ENCODE measurements at regions not wholly inside any gene's neighbourhood (a gene's known extent, or its start where the extent isn't known, plus 50 kb on each side); places are given as distances from the start of the nearest gene placed in this dataset.
"Not testable (repeated sequence)": the region's sequence is repeated elsewhere in the genome, so short reads cannot be mapped to it uniquely, and the experiment has no call there.

DNA sequence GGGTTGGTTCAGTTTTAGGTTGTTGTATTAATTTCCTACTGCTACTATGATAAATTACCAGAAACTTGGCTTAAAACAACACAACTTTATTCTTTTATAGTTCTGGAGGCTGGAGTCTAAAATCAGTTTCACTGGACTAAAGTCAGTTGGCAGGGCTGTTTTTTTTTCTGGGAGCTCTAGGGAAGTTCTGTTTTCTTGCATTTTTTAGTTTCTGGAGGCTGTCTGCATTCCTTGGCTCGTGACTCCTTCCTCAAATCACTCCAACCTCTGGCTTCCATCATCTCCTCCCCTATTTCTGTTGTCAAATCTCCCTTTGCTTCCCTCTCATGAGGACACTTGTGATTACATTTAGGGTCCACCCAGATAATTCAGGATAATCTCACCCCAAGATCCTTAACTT is 51.3 kb upstream of the SUB1 start:
- Histone ChIP-seq H3K27me3 (ENCODE audit: insufficient read depth, low read depth) (no peaks in the 10 kb centered on the region), H3K9me3 (ENCODE audit: insufficient read depth, low read depth) (no peaks in the 10 kb centered on the region), H3K4me2 (no peak overlapping the region), H3K27ac (no peak overlapping the region), H3K4me1 (replicated peaks; ENCODE audit: insufficient read depth) (0 out of 2 replicates have a peak, but pooled peaks cover 6% of the 10 kb centered on the region), H3F3A (ENCODE audit: insufficient read depth, low read depth) (no peaks in the 10 kb centered on the region), H2AFZ (no peak overlapping the region), H3K9me2 (ENCODE audit: insufficient read depth) (no peaks in the 10 kb centered on the region), H3K36me3 (ENCODE audit: low read depth) (no peaks in the 10 kb centered on the region), H3K79me2 (ENCODE audit: low read depth) (no peaks in the 10 kb centered on the region), H4K20me1 (ENCODE audit: insufficient read depth) (no peaks in the 10 kb centered on the region), H3K4me3 (no peak overlapping the region)
- no peak for DNase-seq
- ChIA-PET POLR2A (ENCODE audit: unreplicated experiment) (interaction anchor here (0.7 kb wide), 1 partner anchor 382 kb away, joined by 5 read pairs; no protein-coding TSS in a partner anchor), CTCF (interaction anchor here (0.6 kb wide), 1 partner anchor 12 kb away, joined by 3 read pairs; no protein-coding TSS in a partner anchor)
- no peak for TF ChIP-seq EZH2 (IDR thresholded peaks at IDR 0.05; ENCODE audit: low read depth)
- TF ChIP-seq, protein P1, sequence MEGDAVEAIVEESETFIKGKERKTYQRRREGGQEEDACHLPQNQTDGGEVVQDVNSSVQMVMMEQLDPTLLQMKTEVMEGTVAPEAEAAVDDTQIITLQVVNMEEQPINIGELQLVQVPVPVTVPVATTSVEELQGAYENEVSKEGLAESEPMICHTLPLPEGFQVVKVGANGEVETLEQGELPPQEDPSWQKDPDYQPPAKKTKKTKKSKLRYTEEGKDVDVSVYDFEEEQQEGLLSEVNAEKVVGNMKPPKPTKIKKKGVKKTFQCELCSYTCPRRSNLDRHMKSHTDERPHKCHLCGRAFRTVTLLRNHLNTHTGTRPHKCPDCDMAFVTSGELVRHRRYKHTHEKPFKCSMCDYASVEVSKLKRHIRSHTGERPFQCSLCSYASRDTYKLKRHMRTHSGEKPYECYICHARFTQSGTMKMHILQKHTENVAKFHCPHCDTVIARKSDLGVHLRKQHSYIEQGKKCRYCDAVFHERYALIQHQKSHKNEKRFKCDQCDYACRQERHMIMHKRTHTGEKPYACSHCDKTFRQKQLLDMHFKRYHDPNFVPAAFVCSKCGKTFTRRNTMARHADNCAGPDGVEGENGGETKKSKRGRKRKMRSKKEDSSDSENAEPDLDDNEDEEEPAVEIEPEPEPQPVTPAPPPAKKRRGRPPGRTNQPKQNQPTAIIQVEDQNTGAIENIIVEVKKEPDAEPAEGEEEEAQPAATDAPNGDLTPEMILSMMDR (conservative IDR thresholded peaks at IDR 0.05) = no peak
- no TSS peak for BruUV-seq (replicated peaks)
- intact Hi-C loops (cut with micrococcal nuclease; ENCODE audit: unreplicated experiment) = no loop called here

DNA sequence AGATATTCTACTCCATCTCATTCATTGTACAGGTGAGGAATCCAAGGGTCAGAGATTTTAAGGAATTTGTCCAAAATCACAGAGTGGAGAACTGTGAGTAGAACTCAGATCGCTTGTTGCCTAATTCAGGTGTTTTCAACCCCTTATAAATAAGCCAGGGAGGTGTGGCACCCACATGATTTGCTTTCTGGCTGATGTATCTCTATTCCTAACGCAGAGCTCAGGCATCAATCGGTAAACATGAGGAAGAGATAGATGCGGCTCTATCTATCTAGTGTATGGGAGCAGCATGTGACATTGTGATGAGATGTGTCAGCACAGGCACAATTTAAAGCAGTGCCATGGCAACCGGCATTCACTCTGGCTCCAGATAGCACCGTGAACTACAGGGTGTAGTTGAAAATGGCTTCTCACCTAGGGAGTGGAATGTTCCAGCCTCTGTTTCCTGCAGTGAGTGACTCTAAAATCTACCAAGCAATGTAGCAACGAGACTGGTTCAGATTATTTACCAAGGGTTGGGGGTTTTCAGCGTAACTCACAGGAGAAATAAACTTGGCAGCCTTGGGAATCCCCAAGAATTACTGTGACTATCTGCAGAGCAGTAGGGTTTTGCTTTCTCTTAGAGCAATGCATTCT is 53.4 kb upstream of the SUB1 start:
- Histone ChIP-seq H3K9me2 (ENCODE audit: insufficient read depth) (no peaks in the 10 kb centered on the region), H2AFZ (peak overlapping the region; percentile 39), H3K79me2 (ENCODE audit: low read depth) (no peaks in the 10 kb centered on the region), H4K20me1 (ENCODE audit: insufficient read depth) (no peaks in the 10 kb centered on the region), H3K36me3 (ENCODE audit: low read depth) (no peaks in the 10 kb centered on the region), H3K4me3 (peak overlapping the region; percentile 25; the same call in 1 of the 2 replicates), H3F3A (ENCODE audit: insufficient read depth, low read depth) (no peaks in the 10 kb centered on the region), H3K27ac (peak overlapping the region; percentile 31), H3K9me3 (ENCODE audit: insufficient read depth, low read depth) (no peaks in the 10 kb centered on the region), H3K4me1 (replicated peaks; ENCODE audit: insufficient read depth) (0 out of 2 replicates have a peak, but pooled peaks cover 6% of the 10 kb centered on the region), H3K4me2 (peak overlapping the region; percentile 58), H3K27me3 (ENCODE audit: insufficient read depth, low read depth) (no peaks in the 10 kb centered on the region)
- ChIA-PET CTCF (no interaction called here), POLR2A (ENCODE audit: unreplicated experiment) (interaction anchor here (0.6 to 0.7 kb wide), 2 partner anchors 359 to 629 kb away, joined by 3 to 5 read pairs; no protein-coding TSS in a partner anchor)
- intact Hi-C loops (cut with micrococcal nuclease; ENCODE audit: unreplicated experiment) = no loop called here
- TF ChIP-seq, protein P1 (conservative IDR thresholded peaks at IDR 0.05) = no peak
- TF ChIP-seq EZH2 (IDR thresholded peaks at IDR 0.05; ENCODE audit: low read depth) = no peak
- TSS peak; percentile 53 for BruUV-seq (replicated peaks)
- peak; percentile 54 to 71 for DNase-seq

DNA sequence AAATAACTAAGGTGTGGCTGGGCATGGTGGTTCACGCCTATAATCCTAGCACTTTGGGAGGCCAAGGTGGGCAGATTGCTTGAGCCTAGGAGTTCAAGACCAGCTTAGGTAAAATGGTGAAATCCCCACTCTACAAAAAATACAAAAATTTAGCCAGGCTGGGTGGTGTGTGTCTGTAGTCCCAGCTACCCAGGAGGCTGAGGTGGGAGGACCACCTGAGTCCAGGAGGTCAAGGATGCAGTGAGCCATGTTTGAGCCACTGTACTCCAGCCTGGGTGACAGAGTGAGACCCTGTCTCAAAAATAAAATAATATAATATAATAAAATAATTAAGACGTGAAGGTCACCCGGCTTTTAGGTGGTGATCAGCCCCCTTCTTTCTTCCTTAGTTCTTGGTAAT is 58.0 kb upstream of the SUB1 start:
- intact Hi-C loops (cut with micrococcal nuclease; ENCODE audit: unreplicated experiment); H2AFZ ChIP-seq; H4K20me1 ChIP-seq (ENCODE audit: insufficient read depth); H3K36me3 ChIP-seq (ENCODE audit: low read depth); CTCF ChIA-PET; H3K79me2 ChIP-seq (ENCODE audit: low read depth); H3K9me2 ChIP-seq (ENCODE audit: insufficient read depth); H3K27me3 ChIP-seq (ENCODE audit: insufficient read depth, low read depth); DNase-seq; H3K4me3 ChIP-seq; H3K27ac ChIP-seq; BruUV-seq (replicated peaks); POLR2A ChIA-PET (ENCODE audit: unreplicated experiment); H3K9me3 ChIP-seq (ENCODE audit: insufficient read depth, low read depth); H3K4me2 ChIP-seq; H3K4me1 ChIP-seq (replicated peaks; ENCODE audit: insufficient read depth); H3F3A ChIP-seq (ENCODE audit: insufficient read depth, low read depth): not testable (repeated sequence)

DNA sequence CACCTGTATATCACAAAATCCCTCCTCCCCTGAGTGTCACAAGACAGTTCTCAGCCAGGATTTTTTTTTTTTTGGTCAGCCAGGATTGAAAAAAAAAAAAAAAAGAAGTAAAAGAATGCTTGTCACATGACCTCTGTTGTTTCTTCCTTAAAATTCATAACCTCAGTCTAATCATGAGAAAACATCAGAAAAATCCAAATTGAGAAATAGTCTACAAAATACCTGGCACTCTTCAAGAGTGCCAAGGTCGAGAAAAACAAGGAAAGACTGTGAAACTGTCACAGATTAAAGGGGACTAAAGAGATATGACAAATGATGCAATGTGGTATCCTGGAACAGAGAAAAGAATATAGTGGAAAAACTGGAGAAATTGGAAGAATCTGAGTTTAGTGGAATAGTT is 58.5 kb upstream of the SUB1 start:
- TF ChIP-seq EZH2 (IDR thresholded peaks at IDR 0.05; ENCODE audit: low read depth) = no peak
- TF ChIP-seq, protein P1 (conservative IDR thresholded peaks at IDR 0.05) = no peak
- CTCF ChIA-PET = no interaction called here
- Histone ChIP-seq H3K27ac (no peak overlapping the region), H3K4me1 (replicated peaks; ENCODE audit: insufficient read depth) (no peaks in the 10 kb centered on the region), H3F3A (ENCODE audit: insufficient read depth, low read depth) (no peaks in the 10 kb centered on the region), H3K9me3 (ENCODE audit: insufficient read depth, low read depth) (no peaks in the 10 kb centered on the region), H2AFZ (no peak overlapping the region), H4K20me1 (ENCODE audit: insufficient read depth) (no peaks in the 10 kb centered on the region), H3K4me2 (no peak overlapping the region), H3K9me2 (ENCODE audit: insufficient read depth) (no peaks in the 10 kb centered on the region), H3K36me3 (ENCODE audit: low read depth) (no peaks in the 10 kb centered on the region), H3K4me3 (no peak overlapping the region), H3K27me3 (ENCODE audit: insufficient read depth, low read depth) (peaks cover 3% of the 10 kb centered on the region; the same call in 1 of the 2 replicates), H3K79me2 (ENCODE audit: low read depth) (no peaks in the 10 kb centered on the region)
- no TSS peak for BruUV-seq (replicated peaks)
- DNase-seq = no peak
- POLR2A ChIA-PET (ENCODE audit: unreplicated experiment) = no interaction called here
- intact Hi-C loops (cut with micrococcal nuclease; ENCODE audit: unreplicated experiment) = no loop called here

Data from PC-9 (cell line).